ENCODE measurements at regions not wholly inside any gene's neighbourhood (a gene's known extent, or its start where the extent isn't known, plus 50 kb on each side); places are given as distances from the start of the nearest gene placed in this dataset.

DNA sequence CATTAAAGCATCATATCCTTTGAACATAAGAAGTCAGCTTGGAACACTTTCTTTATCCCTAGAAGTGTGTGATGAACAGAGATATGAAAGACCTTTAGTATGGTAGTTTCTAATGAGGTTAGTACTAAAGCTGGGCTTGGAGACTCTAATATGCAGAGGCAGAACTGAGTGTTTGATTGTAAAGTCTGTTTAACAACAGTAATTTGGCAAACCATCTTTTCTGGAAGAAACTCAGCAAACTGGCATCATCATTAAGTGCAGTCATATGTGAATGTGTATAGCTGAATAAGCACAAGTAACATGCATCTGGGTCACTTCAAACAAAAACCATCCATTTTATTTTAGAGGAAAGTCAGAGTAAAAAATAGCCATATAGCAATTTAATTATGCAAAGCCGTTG lies 385.9 kb upstream of the MAD2L1 start:
- Histone ChIP-seq H3F3A (replicated peaks; ENCODE audit: insufficient read depth) (no peaks in the 10 kb centered on the region), H3K4me2 (no peak overlapping the region), H2AFZ (ENCODE audit: low read depth) (no peak overlapping the region), H4K20me1 (ENCODE audit: insufficient read depth) (no peaks in the 10 kb centered on the region), H3K36me3 (replicated peaks in 1 of 2; ENCODE audit: control insufficient read depth in 1 of 2, insufficient read depth in 2 of 2, low read length in 1 of 2) (no peaks in the 10 kb centered on the region), H3K9me3 (no peaks in the 10 kb centered on the region), H3K9me2 (no peaks in the 10 kb centered on the region), H3K4me3 (ENCODE audit: low read depth in 2 of 2, low read length in 1 of 2) (no peak overlapping the region), H3K4me1 (ENCODE audit: control insufficient read depth in 1 of 2, insufficient read depth in 2 of 2, low read depth in 1 of 2, low read length in 1 of 2) (no peaks in the 10 kb centered on the region), H3K27ac (ENCODE audit: low read depth in 2 of 2, low read length in 1 of 2) (no peak overlapping the region), H3K27me3 (ENCODE audit: insufficient read depth) (no peaks in the 10 kb centered on the region), H3K79me2 (ENCODE audit: insufficient read depth) (no peaks in the 10 kb centered on the region), H3K9ac (no peak overlapping the region)
- 7% methylated on average over 1 of the region's 1 CpG for WGBS (ENCODE audit: low lambda C conversion rate)
- POLR2A ChIA-PET: no interaction called here
- no peak for DNase-seq
- TF ChIP-seq USF2 (IDR thresholded peaks at IDR 0.05; ENCODE audit: borderline replicate concordance, low read depth, low read length): no peak
- no peak for TF ChIP-seq MXI1 (IDR thresholded peaks at IDR 0.05; ENCODE audit: low read depth, low read length)
- CTCF ChIA-PET: no interaction called here

DNA sequence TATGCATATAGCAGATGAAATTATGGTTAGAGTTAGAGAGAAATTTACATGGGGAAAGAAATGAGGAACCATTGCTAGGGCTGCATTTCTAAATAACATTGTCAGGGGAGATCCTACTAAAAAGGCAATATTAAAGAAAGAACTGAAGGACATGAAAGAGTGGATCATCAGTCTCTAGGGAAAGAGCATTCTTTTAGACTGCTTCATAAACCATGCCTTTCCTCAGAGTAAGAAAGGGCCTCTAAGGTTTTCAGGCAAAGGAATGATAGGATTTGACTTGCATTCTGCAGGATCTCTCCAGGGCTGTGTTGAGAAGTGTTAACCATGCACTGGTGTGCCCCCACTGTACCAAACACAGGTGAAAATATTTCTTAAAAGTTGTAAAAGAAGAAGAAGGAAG lies 385.4 kb upstream of the MAD2L1 start:
- Histone ChIP-seq H3K9ac (no peak overlapping the region), H2AFZ (ENCODE audit: low read depth) (no peak overlapping the region), H3K27me3 (ENCODE audit: insufficient read depth) (no peaks in the 10 kb centered on the region), H4K20me1 (ENCODE audit: insufficient read depth) (no peaks in the 10 kb centered on the region), H3K79me2 (ENCODE audit: insufficient read depth) (no peaks in the 10 kb centered on the region), H3K9me2 (no peaks in the 10 kb centered on the region), H3K27ac (ENCODE audit: low read depth in 2 of 2, low read length in 1 of 2) (no peak overlapping the region), H3F3A (replicated peaks; ENCODE audit: insufficient read depth) (no peaks in the 10 kb centered on the region), H3K4me1 (ENCODE audit: control insufficient read depth in 1 of 2, insufficient read depth in 2 of 2, low read depth in 1 of 2, low read length in 1 of 2) (no peaks in the 10 kb centered on the region), H3K36me3 (replicated peaks in 1 of 2; ENCODE audit: control insufficient read depth in 1 of 2, insufficient read depth in 2 of 2, low read length in 1 of 2) (no peaks in the 10 kb centered on the region), H3K4me2 (no peak overlapping the region), H3K4me3 (ENCODE audit: low read depth in 2 of 2, low read length in 1 of 2) (no peak overlapping the region), H3K9me3 (no peaks in the 10 kb centered on the region)
- no peak for TF ChIP-seq TEAD4 (IDR thresholded peaks at IDR 0.05; ENCODE audit: borderline replicate concordance, insufficient read depth)
- no peak for TF ChIP-seq USF1 (IDR thresholded peaks at IDR 0.05; ENCODE audit: borderline replicate concordance, low read depth)
- TF ChIP-seq TCF12 (IDR thresholded peaks at IDR 0.05): no peak
- TF ChIP-seq EZH2phosphoT487 (IDR thresholded peaks at IDR 0.05; ENCODE audit: borderline replicate concordance, low read depth): no peak
- no peak for TF ChIP-seq FOXM1 (IDR thresholded peaks at IDR 0.05; ENCODE audit: low read depth)
- no peak for TF ChIP-seq GATA2 (CRISPR knock-in tag; IDR thresholded peaks at IDR 0.05)
- no peak for TF ChIP-seq JUND (IDR thresholded peaks at IDR 0.05)
- TF ChIP-seq, protein P1, sequence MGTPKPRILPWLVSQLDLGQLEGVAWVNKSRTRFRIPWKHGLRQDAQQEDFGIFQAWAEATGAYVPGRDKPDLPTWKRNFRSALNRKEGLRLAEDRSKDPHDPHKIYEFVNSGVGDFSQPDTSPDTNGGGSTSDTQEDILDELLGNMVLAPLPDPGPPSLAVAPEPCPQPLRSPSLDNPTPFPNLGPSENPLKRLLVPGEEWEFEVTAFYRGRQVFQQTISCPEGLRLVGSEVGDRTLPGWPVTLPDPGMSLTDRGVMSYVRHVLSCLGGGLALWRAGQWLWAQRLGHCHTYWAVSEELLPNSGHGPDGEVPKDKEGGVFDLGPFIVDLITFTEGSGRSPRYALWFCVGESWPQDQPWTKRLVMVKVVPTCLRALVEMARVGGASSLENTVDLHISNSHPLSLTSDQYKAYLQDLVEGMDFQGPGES (IDR thresholded peaks at IDR 0.05; ENCODE audit: low read depth, low read length): no peak
- TF ChIP-seq EP300 (IDR thresholded peaks at IDR 0.05; ENCODE audit: borderline replicate concordance in 1 of 2, low read depth in 1 of 2, low read length in 1 of 2): no peak
- no peak for TF ChIP-seq ELF1 (IDR thresholded peaks at IDR 0.05)
- no peak for TF ChIP-seq MXI1 (IDR thresholded peaks at IDR 0.05; ENCODE audit: low read depth, low read length)
- POLR2A ChIA-PET: no interaction called here
- no peak for DNase-seq
- CTCF ChIA-PET: no interaction called here
